G401.6 (cell line): ENCODE measurements at regions not wholly inside any gene's neighbourhood (a gene's known extent, or its start where the extent isn't known, plus 50 kb on each side); places are given as distances from the start of the nearest gene placed in this dataset.
"Not testable (repeated sequence)": the region's sequence is repeated elsewhere in the genome, so short reads cannot be mapped to it uniquely, and the experiment has no call there.

Experiments used
- FAIRE-seq: peaks from 2 replicates; lab custom pipeline; 2012; peaks lifted over from hg19 to GRCh38; lab: Jason Lieb, UNC

DNA sequence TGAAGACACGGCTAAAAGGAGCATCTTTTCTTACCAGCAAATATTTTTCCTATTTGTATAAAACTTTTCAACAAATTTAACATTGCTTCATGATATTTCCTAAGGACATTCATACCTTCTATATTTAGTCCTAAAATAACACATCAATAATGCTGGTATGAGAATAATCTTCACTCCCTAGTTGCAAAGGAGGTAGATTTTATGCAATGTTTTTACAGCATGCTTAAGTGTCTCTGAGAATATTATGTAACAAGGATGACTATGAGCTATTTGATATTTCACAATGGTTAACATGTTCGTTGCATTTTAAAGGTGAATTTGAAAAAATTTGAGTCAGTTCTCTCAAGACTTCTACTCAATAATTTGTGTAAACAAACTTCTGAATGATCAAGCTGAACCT is 506.7 kb downstream of the NUP35 start:
- no peak for FAIRE-seq

DNA sequence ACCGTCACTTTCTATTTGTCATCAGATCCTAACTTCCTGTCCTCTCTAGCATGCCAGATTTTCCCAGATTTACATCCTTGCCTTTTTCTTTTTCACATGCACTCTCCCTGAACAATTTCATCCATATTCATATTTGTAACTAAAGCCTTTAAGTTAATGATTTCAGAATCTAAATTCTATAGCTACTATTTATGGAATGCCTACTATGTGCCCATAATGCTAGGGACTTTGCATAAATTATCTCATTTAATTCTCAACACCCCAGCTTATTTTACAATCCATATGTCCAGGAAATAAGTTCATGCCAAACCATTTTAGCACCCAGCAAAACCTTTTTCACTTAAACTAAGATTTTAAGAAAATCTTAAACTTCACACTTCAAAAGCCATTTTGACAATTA is 531.9 kb downstream of the NUP35 start:
- FAIRE-seq = no peak

DNA sequence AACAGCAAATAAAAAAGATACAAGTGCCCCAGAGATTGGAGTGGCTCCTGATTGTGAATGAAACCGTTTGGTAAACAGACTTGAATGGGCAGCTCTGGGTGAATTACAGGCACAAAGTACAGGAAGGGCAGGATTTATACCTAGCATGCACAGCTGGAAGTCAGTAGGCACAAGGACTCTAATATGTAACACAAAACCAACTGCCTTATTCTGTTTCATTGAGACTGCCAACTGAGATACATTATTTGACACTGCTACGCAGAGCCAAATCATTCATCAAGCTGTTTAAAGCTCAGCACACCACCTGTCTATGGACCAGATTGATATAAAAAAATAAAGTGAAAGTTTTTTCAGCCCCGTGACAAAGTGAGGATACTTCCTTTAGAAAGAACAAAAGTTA is 541.2 kb downstream of the NUP35 start:
- FAIRE-seq = no peak

DNA sequence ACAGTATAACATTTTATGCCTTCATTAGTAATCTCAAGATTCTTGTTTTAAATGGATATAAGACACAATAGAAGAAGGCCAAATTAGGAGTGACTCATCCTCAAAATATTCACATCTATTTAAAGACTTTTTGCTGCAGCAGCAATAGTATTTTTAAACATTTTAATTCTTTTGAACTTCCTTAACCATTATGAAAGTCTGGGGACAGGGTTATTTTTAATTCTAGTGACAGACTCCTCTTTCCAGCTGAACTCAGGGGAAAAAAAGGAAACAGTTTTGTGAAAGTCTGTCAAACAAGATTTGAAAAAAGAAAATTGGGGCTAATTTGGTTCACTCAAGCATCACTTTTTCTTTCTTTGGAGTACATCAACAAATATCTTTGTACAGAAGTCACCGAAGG is 541.8 kb downstream of the NUP35 start:
- no peak for FAIRE-seq

DNA sequence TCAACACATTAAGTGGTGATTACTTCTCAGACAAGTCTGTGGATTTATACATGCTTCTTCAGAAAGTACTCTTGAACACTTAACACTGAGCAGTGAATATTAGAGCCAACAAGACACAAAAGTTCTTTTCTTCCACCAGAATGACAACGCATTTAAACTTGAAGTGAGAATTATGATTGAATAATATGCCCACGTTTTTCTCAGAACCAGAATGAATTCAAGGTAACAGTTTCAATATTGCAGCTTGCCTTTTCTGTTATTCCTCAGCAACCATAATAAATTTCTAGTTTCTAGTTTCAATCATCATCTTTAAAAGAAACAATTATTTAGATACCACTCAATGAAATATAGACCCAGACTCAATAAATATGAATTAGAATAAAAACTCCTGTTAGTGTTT is 547.0 kb downstream of the NUP35 start:
- no peak for FAIRE-seq

DNA sequence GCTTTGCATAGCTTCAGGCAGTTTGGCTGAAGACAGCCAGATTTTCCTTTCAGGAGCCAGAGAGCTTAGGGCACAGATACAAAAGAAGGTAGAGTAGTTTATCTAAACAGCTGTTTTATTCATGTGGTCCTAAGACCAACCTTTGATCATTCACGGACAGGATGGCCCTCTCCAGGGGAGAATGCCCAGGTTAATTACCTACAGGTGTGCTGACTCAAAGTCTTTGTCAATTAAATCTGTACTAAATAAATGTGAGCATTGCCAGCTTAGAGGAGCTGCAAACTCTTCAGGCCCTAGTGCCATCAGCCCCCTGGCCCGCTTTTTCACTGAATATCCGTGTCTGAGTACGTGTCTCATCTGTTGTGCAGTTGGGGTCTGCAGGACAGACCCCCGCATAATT is 554.7 kb downstream of the NUP35 start:
- no peak for FAIRE-seq

DNA sequence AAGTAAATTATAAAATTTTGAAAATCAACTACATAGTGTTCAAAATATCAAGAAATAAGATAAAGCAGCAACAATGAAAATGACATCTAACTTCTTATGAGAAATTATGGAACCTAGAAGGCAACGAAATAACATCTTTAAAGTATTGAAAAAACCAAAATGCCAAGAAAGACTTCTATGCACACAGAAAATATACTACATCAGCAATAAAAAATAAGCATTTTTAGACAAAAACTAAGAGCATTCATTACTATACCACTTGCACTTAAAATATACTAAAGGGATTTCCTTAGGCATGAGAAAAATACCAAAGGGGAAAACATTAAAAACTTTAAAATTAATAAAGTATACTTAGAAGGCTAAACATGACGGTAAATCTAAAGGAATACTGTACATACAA is 556.3 kb downstream of the NUP35 start:
- no peak for FAIRE-seq

DNA sequence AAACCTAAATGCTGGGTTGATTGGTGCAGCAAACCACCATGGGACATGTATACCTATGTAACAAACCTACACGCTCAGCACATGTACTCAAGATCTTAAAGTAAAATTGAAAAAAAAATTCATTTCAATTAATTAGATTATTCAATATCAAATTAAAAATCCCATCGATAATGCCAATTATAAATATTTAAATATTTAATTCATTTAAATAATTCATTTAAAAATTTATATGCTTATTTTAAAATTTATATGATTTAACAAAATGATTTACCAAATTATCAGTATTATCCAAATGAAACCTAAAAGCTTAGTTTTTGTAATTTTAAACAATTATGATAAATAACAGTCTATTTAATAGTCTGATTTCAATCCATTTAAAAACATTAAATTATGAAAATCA is 560.4 kb downstream of the NUP35 start:
- FAIRE-seq = peak; percentile 86

DNA sequence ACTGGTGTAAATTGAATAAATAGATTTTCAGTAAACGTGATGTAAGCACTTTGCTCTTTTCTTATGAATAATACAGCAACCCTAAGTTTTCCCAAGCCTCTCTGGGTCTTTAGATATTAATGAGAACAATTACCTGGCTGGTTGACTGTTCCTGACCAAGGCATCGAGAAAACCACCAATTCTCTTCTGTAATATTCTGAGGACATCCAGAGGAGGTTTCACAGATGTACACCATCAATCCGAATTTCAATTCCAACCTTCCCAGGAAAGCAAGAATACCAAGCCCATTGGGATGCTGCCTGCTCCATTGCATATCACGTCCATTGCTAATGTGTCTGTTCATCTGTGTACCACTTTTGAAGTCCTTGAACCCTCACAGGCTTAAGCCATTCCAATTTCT is 571.8 kb downstream of the NUP35 start:
- FAIRE-seq = no peak

DNA sequence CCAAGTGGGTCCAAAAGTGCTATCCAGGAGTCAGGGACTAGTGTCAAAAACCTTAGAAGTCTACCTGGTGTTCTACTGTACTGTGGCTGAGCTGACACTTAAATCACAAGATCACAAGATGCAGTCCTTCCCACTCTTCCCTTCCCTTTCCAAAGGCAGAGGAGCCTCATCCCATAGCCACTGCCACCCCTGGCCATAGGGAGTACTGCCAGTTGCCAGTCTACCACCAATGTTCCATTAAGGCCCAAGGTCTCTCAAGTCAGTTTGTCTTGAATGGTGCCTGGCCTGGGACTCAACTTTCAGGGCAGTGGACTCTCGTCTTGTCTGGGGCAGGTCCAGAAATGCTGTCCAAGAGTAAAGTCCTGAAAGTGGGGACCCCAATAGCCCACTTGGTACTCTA is 585.6 kb downstream of the NUP35 start:
- no peak for FAIRE-seq

DNA sequence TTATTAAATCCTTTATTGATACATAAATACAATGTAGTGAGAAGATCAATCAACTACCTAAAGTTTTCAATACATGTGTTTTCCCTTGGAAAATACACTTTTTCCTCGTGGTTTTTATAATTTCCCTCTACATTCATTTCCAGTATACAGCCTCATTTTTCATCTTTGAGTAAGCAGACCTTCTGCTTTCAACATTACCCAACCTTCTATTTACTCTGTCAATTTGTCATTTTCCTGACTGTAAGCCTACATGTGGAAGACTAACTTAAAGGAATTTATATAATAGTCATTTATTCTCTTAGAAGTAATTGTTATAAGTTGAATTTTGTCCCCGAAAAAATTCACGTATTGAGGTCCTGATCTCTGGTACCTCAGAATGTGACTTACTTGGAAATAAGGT is 594.0 kb downstream of the NUP35 start:
- no peak for FAIRE-seq

DNA sequence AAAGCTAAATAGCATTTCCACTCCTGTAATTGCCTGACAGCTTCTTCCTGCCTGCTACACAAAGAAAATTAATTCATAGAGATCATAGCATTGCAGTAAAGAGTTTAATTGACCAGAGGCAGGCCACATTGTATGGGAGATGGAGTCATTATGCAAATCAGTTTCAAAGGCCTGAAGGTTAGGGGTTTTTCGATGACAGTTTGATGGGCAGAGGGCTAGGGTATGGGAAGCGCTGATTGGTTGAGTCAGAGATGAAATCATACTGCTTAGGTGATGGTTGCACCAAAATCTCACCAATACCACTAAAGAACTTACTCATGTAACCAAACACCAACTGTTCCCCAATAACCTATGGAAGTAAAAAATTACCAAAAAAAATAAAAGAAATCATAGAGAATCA is 599.0 kb downstream of the NUP35 start:
- FAIRE-seq = no peak

DNA sequence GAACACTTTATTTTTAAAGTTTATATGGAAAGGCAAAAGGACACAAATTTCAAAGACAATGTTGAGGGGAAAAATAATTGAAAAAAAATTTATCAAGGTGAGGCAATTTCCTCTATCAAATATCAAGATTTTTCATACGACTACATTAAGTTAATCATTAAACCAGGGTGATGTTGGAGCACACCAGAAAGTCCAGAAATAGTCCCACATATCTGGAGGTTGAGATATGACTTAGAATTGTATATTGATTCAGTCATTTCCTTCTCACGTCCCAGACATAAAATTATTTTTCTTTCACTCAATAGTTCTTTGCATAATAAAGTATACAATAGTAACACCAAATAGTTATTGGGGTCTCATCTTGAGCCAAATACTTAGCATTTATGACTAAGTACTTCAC is 605.1 kb downstream of the NUP35 start:
- FAIRE-seq = no peak

DNA sequence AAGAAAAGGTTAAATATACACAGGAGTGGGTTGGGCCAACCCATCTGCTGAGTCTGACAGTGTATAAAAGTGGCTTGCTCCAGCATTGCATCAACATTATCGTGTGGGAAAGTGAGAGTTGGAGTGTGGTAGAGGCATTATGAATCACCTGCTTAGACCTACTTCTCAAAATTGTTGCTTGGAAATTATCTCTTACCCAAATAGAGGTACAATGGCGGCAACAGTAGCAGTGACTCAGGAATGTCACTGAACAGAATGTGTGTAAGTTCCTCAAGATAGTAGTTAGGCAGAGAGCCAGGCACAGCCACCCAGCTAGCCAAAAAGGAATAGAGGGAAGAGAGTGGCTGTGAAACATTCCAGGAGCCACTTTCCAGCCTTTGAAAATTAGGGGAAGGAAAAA is 616.0 kb downstream of the NUP35 start:
- FAIRE-seq = no peak

DNA sequence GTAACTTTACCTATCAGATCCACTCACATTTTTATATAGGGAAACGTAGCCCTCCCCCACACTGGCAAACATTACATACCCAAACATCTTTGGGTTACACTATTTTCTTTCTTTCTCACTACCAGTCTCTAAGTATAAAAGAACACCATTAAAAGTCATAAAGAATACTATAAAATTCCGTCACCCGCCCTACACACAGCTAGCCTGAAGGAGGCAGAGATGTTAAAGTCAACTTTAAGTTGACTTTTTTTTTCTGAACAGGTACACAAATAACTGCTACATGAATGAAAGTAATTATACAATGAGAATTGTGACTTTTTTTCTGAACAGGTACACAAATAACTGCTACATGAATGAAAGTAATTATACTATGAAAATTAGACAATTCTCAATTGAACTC is 628.3 kb downstream of the NUP35 start:
- no peak for FAIRE-seq

DNA sequence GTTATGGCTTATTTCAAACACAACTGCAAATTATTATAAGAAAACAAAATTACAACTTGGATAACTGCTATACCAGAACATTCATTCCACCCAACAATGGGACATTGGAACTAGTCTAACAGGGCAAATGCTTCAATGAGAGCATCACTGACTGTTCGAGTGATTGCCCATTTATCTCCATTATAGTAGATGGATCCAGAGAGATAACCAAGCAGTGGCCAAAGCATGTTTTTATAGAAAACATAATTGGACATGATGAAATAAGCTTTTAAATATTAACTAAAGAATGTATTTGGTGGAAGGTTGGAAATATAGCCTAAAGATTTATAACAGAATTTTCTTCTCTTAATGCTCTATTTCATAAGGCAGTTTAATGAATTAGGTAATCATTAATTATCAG is 634.8 kb downstream of the NUP35 start:
- no peak for FAIRE-seq

DNA sequence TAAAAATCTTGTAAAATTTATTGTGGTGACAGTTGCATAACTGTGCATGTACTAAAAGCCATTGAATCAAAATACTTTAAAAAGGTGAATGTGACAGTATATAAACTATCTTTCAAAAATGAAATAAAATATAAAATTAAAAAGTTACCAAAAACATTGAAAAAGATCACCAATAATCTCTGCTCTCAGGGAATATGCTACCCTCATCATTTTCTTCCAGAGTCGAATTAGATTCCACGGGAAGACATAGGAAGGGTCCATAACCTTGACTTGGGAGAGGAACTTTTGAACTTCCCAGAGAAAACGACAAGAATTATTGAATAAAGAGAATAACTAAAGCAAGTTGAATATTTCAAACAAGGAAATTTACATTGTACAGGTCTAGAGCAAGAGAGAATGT is 649.5 kb downstream of the NUP35 start:
- no peak for FAIRE-seq

DNA sequence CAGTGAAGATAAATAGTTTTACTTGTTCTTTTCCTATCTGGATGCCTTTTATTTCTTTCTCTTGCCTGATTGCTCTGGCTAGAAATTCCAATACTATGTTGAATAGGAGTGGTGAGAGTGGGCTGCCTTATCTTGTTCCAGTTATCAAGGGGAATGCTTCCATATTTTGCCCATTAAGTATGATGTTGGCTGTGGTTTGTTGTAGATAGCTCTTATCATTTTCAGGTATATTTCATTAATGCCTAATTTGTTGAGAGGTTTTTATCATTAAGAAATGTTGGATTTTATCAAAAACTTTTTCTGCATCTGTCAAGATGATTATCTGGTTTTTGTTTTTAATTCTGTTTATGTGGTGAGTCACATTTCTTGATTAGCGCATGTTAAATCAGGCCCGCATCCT is 655.8 kb downstream of the NUP35 start:
- FAIRE-seq = no peak

DNA sequence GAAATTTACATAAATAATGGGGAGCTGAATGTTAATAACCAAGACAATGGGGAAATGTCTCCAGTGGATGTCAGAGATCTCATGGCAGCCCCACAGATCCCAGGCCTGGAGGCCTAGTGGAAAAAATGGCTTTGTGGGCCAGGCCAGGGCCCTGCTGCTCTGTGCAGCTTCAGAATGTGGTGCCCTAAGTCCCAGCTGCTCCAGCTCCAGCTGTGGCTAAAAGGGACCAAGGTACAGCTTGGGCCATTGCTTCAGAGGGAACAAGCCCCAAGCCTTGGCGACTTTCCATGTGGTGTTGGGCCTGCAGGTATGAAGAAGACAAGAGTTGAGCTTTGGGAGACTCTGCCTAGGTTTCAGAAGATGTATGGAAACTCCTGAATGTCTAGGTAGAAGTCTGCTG is 658.2 kb downstream of the NUP35 start:
- no peak for FAIRE-seq

DNA sequence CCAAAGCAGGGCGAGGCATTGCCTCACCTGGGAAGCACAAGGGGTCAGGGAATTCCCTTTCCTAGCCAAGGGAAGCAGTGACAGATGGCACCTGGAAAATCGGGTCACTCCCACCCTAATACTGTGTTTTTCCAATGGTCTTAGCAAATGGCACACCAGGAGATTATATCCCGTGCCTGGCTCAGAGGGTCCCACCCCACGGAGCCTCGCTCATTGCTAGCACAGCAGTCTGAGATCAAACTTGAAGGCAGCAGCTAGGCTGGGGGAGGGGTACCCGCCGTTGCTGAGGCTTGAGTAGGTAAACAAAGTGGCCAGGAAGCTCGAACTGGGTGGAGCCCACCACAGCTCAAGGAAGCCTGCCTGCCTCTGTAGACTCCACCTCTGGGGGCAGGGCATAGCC is 664.6 kb downstream of the NUP35 start:
- not testable (repeated sequence) for FAIRE-seq

DNA sequence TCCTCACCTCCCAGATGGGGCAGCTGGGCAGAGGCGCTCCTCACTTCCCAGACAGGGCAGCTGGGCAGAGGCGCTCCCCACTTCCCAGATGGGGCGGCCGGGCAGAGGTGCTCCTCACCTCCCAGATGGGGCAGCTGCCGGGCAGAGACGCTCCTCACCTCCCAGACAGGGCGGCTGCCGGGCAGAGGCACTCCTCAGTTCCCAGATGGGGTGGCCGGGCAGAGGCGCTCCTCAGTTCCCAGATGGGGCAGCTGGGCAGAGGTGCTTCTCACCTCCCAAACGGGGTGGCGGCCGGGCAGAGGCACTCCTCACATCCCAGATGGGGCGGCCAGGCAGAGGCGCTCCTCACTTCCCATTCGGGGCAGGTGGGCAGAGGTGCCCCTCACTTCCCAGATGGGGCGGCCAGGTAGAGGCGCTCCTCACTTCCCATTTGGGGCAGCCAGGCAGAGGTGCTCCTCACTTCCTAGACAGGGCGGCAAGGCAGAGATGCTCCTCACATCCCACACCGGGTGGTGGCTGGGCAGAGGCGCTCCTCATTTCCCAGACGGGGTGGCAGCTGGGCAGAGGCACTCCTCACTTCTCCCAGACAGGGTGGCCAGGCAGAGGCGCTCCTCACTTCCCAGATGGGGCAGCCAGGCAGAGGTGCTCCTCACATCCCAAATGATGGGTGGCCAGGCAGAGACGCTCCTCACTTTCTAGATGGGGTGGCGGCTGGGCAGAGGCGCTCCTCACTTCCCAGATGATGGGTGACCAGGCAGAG is 668.1 kb downstream of the NUP35 start:
- FAIRE-seq = not testable (repeated sequence)

DNA sequence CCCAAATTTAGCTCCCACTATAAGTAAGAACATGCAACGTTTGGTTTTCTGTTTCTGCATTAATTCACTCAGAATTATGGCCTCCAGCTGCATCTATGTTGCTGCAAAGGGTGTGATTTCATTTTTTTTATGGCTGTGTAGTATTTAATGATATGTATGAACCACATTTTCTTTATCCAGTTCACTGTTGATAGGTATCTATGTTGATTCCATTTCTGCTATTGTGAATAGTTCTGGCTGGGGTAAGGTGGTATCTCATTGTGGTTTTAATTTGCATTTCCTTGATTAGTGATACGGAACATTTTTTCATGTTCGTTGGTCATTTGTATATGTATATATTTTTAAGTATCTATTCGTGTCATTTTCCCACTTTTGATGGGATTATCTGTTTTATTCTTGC is 674.3 kb downstream of the NUP35 start:
- no peak for FAIRE-seq

DNA sequence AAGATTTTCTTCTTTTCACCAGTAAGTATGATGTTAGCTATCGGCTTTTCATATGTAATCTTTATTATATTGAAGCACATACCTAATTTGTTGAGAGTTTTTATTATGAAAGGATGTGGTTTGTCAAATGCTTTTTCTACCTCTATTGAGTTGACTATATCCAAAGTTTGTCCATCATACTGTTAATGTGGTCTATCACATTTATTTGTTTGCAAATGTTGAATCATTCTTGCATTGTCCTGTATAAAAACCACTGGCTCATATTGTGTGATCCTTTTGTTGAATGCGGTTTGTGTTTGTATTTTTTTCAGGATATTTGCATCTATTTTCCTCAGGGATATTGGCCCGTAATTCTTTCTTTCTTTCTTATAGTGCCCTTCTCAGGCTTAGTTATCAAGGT is 675.5 kb downstream of the NUP35 start:
- no peak for FAIRE-seq

DNA sequence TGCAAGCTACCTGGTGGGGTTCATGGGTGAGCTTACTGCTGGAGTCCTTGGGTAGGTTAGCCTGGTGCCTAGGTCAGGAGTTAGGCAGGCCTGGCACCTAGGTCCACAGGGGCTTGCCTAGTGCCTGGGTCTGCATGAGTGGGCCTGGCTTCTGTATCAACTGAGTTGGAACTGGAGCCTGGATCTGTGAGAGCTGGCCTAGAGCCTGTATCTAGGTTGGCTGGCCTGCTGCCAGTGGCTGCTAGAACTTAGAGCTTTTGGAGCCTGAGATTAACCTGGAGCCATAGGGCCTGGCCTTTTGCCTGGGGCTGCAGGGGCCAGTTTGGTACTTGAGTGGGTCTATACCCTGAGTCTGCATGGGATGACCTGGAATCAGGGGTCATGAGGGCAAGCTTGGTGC is 679.4 kb downstream of the NUP35 start:
- no peak for FAIRE-seq

DNA sequence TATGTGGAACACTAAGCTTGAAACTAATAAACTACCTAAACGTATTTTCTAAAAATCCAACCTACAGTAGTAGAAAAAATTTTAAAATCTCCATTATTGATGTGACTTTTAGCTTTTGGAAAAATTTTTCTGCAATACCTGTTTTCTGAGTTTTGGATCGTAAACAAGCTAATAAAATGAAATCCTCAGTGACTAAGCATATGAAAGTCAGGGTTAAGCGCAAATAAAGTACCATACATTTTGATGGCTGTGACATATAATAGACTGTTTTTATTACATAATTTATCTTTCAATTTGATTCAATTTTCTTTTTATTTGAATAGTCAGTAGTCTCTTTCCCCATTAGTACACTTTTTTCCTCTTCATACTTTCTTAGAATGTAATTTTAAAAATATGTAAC is 683.6 kb downstream of the NUP35 start:
- FAIRE-seq = no peak
